ENCODE measurements at regions not wholly inside any gene's neighbourhood (a gene's known extent, or its start where the extent isn't known, plus 50 kb on each side); places are given as distances from the start of the nearest gene placed in this dataset.
"Not testable (repeated sequence)": the region's sequence is repeated elsewhere in the genome, so short reads cannot be mapped to it uniquely, and the experiment has no call there.

- no peak for TF ChIP-seq EZH2phosphoT487 (IDR thresholded peaks at IDR 0.05; ENCODE audit: unreplicated experiment)
- no peak for TF ChIP-seq ZNF331 (CRISPR knock-in tag; IDR thresholded peaks at IDR 0.05; ENCODE audit: low read depth)
- TF ChIP-seq JUNB (IDR thresholded peaks at IDR 0.05; ENCODE audit: unreplicated experiment) = no peak
Observed at GRCh38 chr2:49702740-49703139, 548.4 kb upstream of the FSHR start (continued).

GRCh38 chr2:49693961-49694360, 539.6 kb upstream of the FSHR start:
- Histone ChIP-seq H3K79me2 (replicated peaks; ENCODE audit: insufficient read depth) (no peaks in the 10 kb centered on the region), H3K27me3 (ENCODE audit: insufficient read depth) (no peaks in the 10 kb centered on the region), H3K4me3 (no peak overlapping the region), H3K27ac (ENCODE audit: low read depth) (no peak overlapping the region), H4K20me1 (replicated peaks; ENCODE audit: insufficient read depth) (no peaks in the 10 kb centered on the region), H2AFZ (no peak overlapping the region), H3K9me2 (ENCODE audit: insufficient read depth) (no peaks in the 10 kb centered on the region), H3K36me3 (ENCODE audit: insufficient read depth) (no peaks in the 10 kb centered on the region), H3K4me2 (no peak overlapping the region), H3F3A (replicated peaks; ENCODE audit: low read depth) (no peaks in the 10 kb centered on the region), H3K4me1 (ENCODE audit: insufficient read depth) (no peaks in the 10 kb centered on the region)
- Mint-ChIP-seq H3K4me3 (no peak overlapping the region), H3K27me3 (ENCODE audit: insufficient read depth, low read depth, poor library complexity) (no peaks in the 10 kb centered on the region), H3K27ac (no peak overlapping the region), H3K4me1 (no peaks in the 10 kb centered on the region), H3K9me3 (no peaks in the 10 kb centered on the region), H3K36me3 (ENCODE audit: low read depth) (no peaks in the 10 kb centered on the region)
- no peak for TF ChIP-seq CTCF (conservative IDR thresholded peaks at IDR 0.05; ENCODE audit: low read depth in 2 of 2)
- no peak for TF ChIP-seq ZNF114 (CRISPR knock-in tag; IDR thresholded peaks at IDR 0.05)
- TF ChIP-seq STAT1 (IDR thresholded peaks at IDR 0.05; ENCODE audit: unreplicated experiment) = no peak
- TF ChIP-seq EZH2phosphoT487 (IDR thresholded peaks at IDR 0.05; ENCODE audit: unreplicated experiment) = no peak
- no peak for TF ChIP-seq NANOG (IDR thresholded peaks at IDR 0.05; ENCODE audit: borderline replicate concordance)
- no peak for TF ChIP-seq POLR2AphosphoS5 (IDR thresholded peaks at IDR 0.05; ENCODE audit: low read depth)
- TF ChIP-seq ETS1 (IDR thresholded peaks at IDR 0.05) = no peak
- no peak for TF ChIP-seq CREB1 (CRISPR knock-in tag; IDR thresholded peaks at IDR 0.05; ENCODE audit: low read depth)
- no peak for TF ChIP-seq JUNB (IDR thresholded peaks at IDR 0.05; ENCODE audit: unreplicated experiment)
- ATAC-seq (no peak), DNase-seq (ENCODE audit: low spot score) (no peak)

GRCh38 chr2:49692022-49692421, 537.7 kb upstream of the FSHR start:
- not testable (repeated sequence) for H3K4me2 ChIP-seq; H3K27ac ChIP-seq (ENCODE audit: low read depth); H3K4me3 Mint-ChIP-seq; H3K27me3 ChIP-seq (ENCODE audit: insufficient read depth); ATAC-seq; H4K20me1 ChIP-seq (replicated peaks; ENCODE audit: insufficient read depth); H3K9me2 ChIP-seq (ENCODE audit: insufficient read depth); H3K4me3 ChIP-seq; H3K79me2 ChIP-seq (replicated peaks; ENCODE audit: insufficient read depth); DNase-seq (ENCODE audit: low spot score); H3K4me1 ChIP-seq (ENCODE audit: insufficient read depth); H3K27ac Mint-ChIP-seq; H3K36me3 Mint-ChIP-seq (ENCODE audit: low read depth); H2AFZ ChIP-seq; H3K27me3 Mint-ChIP-seq (ENCODE audit: insufficient read depth, low read depth, poor library complexity); H3K4me1 Mint-ChIP-seq; H3F3A ChIP-seq (replicated peaks; ENCODE audit: low read depth); H3K9me3 Mint-ChIP-seq; H3K36me3 ChIP-seq (ENCODE audit: insufficient read depth)

Data from GM23338 (cell line).